ENCODE measurements at regions not wholly inside any gene's neighbourhood (a gene's known extent, or its start where the extent isn't known, plus 50 kb on each side); places are given as distances from the start of the nearest gene placed in this dataset.
"Not testable (repeated sequence)": the region's sequence is repeated elsewhere in the genome, so short reads cannot be mapped to it uniquely, and the experiment has no call there.

DNA sequence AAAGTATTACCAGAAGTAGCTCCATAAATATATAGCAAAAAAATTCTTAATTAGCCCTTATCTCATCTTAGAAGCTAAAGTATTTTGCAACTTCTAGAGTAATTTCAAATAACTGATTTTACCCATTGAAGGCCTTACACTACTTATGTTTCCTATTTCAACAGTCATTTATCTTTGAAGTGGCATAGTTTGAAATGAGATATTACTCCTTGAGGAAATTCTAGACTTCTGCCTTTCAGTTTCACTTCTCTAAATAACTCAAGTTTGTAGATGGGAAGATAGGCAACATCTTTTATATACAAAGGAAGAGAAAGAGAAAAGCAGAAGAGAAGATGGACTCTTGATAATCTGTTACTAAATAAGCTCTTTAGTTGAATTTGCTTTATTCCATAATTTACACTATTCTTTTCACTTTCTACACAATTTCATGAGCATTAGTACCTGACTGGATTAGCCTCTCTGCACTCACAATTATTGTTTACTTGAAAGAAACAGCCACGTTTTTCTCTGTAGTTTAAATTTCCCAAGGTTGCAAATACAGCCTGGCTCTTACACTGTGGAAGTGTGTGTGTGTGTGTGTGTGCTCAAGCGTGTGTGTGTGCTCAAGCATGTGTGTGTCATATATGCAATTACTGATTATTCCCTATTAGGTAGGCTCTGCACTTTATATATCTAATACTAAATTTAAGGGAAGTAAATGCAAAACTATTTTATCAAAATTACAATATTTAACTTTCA is 60.6 kb upstream of the EMB start:
- no peak for DNase-seq

DNA sequence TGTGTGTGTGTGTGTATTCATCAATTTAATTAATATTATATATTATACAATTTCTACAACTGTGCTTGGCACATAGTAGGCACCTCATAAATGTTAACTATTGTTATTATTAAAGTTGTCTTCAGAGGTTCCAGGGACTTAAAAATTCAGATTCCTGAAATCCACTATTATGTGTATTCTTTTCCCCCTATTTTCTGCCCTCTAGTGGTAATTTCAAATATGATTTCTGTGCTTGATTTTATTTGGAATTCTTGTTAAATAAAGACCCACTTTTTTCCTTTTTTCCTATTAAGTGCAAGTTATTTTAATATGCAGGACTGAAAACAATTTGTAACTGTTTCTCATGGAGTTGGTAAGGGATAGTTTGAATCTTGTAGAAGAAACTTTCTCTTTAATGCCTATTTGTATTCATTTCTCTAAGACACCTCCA is 72.0 kb upstream of the EMB start:
- DNase-seq, result not testable (repeated sequence)

DNA sequence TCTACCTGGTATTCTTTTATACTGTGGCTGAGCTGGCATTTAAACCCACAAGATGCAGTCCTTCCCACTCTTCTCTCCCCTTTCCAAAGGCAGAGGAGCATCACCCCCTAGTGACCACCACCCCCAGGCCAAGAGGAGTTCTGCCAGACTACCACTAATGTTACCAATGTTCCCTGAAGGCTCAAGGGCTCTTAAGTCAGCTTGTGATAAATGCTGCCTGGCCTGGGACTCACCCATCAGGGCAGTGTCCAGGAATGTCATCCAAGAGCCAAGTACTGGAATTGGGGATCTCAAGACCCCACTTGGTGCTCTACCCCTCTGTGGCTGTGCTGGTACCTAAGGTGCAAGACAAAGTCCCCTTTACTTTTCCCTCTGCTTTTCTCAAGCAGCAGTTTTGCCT is 80.0 kb upstream of the EMB start:
- not testable (repeated sequence) for DNase-seq

DNA sequence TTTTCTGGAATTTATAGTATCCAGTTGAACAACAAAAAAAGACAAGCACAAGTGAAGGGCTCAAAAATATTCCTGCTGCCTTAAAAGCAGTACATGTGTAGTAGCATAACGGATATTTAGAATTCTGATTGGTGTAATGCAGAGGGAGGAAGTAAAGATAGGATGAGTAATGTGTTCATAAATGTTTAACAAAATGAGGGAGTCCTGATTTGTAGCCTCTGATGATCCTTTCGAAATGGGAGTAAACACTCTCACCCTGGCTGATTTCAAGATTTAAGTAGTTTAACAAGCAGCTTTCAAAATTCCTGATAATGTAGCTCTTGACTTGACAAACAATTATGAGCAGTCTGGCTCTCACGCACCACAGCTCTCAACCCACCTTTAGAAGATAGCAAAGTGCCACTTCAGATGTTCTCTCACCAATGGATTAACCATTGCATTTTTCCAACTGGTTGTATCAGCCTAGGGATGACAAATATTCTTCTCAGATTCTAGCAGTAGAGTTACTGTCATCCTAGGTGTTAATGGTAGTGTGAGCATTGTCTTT is 86.5 kb upstream of the EMB start:
- not testable (repeated sequence) for DNase-seq

DNA sequence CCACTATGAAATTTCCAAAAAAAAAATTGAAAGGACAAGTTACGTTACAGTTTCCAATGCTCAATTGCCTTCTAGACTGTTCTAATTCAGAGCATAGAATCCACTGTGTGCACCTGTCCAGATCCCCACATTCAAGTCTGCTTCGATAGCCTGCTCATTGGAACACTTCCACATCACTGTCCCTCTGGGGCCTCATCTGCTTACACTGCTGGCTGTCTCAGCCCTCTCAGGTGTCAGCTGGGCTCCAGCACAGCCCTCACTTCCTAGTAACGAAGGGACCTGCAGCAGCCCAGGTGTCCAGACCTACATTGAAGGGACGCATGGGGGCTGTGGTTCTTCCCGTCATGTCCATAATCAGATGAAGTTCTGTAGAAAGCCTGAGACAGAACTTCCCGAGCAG is 94.3 kb upstream of the EMB start:
- DNase-seq, result no peak

DNA sequence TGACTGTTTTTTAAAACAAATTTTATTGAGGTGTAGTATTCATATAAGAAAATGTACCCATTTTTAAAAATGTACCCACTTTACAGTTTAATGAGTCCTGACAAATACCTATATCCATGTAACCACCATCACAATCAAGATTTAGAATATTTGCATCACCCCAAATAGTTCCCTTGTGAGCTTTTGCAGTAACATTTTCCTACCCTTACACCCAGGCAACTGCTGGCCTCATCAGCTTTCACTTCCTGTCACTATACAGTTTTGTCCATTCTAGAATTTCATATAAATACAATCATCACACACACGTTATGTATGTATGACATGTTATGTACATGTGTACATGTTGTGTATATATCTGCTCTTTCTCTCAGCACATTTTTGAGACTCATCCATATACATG is 96.4 kb upstream of the EMB start:
- DNase-seq, result not testable (repeated sequence)

DNA sequence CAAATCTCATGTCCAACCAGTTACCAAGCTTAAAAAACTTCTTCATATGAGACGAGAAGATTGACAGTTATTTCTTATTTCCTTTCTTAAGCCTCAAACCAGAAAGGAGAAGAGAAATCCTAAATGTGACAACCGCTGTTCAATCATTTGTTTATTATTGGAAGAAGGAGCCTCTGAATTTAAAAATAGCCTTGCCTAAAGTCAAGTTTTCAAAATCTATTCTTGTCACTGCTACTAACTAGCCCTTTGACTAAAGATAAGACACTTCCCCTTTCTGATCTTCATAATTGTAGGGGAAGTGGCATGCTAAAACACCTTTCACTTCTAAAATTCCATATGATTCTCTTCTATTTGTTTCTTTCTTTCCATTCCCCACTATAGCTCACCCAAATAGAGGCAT is 106.2 kb upstream of the EMB start:
- DNase-seq, result no peak

DNA sequence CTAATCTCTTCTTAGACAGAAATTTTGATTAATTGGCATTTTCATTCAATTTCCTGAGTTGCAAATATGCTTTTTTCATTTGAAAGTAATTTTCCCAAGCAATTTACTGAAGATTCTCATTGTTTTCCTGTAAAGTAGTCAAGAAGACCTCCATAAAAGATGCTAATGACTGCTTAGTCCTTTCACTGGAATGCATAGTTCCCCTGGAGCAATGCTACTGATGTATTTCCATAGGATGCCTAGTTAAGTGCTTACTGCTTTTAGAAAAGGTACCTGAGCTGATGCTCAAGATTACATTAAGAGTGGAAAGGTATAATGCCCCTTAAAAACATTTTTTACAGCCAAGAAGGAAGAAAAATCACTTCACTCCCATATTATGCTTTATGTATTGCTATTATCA is 109.2 kb upstream of the EMB start:
- DNase-seq, result no peak

DNA sequence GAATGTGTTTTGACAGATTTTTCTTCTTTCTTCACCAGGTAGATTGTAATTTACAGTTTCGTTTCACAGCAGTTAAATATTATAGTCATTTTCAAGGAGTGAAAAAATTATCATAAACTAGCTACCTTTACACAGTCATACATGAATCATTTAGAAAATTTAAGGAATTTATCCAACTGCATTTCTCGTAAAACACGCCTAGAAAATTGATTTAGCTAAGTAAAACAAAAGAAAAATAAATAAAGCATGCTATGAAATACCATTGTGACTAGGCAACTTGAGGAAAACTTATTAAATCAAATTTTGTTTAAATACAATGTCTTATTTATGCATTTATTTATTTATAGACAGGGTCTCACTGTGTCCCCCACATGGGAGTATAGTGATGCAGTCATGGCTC is 109.9 kb upstream of the EMB start:
- DNase-seq, result no peak

DNA sequence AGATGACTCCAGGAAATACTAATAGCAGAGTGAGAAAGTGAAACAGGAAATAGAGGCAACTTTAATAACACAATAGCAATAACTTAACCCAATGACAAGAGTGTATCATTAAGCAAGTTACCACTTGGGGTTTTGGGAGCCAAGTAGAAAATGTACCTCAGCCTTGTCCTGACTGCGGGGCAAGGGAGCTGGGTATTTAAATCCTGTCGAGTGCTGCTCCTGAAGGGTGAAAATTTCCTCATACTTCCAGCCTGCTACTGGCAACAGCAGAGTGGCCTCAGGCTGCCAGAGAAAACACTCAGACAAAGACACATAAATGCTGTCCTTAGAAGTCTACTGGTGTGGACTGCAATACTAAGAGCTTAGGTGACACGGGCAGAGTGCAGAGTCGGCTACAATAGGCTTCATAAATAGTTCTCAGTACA is 112.5 kb upstream of the EMB start:
- no peak for DNase-seq

DNA sequence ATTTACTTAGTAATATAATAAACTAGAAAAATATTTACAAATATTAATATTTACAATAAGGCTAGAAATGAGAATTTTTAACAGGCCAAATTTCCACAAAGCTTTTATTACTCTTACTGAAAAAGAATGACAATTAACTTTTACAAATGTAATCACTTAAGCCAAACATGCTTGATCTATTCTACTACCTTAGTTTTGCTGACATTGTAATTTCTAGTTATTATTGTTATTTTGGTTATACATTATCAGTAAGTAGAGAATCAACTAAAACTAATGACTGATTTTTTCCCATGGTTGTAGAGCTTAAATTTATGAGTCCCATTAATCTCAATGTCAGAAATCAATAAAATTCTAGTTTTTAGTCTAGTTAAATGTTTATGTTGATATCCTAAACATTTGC is 107.8 kb upstream of the PARP8 start:
- not testable (repeated sequence) for DNase-seq

DNA sequence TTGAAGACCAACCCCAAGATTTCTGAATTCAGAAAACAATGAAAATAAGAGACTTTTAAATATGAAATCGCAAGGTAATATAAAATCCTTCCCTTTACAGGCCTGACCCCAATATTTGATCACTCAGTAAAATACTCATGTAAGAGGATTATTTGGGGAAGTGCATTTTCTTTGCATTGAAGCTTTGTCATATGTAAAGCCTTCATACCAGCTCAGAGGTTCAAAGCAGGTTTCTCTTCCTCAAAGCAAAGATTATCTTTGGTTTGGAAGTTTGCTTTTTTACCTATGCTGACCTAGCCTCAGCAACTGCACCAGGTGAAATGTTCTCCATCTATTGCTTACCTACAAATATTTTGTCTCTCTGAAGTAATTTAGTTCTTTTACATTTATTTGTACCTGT is 106.5 kb upstream of the PARP8 start:
- no peak for DNase-seq

DNA sequence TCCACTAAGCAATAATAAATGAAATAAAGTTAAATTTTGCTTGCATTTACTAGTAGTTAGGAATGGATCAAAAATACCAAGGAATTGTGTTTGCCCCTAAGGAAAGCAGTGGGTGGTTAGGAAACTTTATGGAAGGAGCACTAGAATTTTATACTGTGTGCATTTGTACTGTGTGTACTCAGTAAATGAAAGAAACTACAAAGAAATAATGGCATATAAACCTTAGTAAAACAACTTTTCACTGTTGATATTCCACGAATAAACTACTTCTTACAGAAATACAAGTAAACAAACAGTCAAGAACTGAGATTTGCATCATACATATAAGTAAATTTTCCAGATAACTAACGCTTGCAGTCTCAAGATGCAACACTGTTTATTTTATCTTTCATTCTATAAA is 103.7 kb upstream of the PARP8 start:
- no peak for DNase-seq

DNA sequence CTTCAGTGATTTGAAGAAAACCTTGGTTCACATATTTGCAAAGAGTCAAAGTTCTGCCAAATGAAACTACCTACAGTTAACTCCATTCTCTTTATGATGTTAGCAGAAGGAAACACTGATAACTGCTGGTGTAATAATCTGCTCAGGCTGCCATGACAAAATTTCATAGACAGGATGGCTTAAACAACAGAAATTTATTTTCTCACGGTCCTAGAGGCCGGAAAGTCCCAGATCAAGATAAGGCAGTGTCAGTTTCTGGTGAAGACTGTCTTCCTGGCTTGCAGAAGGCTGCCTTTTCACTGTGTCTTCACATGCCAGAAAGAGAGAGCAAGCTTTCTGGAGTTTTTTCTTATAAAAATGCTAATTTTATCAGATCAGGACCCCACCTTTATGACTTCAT is 102.4 kb upstream of the PARP8 start:
- peak; percentile 3 for DNase-seq

DNA sequence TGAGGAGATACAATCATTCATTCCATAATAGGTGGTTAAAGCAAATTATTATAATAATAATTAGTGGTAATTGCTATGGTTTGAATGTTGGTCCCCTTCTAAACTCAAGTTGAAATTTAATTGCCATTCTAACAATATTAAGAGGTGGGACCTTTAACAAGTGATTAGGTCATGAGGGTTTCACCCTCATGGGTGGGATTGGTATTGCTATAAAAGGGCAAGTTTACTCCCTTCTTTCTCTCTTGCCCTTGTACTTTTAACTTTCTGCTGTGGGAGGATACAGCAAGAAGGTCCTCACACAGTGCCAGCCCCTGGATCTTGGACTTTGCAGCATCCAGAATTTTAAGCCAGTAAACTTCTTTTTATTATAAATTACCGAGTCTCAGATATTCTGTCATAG is 101.9 kb upstream of the PARP8 start:
- no peak for DNase-seq

DNA sequence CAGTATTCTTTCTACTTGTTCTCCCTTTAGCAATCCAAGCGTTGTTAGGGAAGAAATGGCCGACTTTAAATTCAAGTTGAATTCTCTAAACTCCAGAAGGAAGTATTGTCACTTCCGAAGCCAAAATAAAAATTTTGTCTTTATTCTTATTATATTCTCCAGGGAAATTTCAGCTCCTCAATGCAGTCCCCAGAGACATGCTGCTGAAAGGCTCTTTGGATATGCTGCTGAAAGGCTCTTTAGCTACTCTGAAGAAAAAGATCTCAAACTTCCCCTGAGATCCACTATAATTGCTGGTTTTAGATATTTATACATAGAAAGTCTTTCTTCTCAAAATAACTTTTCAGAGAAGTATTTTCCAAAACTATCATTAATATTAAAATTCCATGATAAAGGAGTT is 92.3 kb upstream of the PARP8 start:
- no peak for DNase-seq

DNA sequence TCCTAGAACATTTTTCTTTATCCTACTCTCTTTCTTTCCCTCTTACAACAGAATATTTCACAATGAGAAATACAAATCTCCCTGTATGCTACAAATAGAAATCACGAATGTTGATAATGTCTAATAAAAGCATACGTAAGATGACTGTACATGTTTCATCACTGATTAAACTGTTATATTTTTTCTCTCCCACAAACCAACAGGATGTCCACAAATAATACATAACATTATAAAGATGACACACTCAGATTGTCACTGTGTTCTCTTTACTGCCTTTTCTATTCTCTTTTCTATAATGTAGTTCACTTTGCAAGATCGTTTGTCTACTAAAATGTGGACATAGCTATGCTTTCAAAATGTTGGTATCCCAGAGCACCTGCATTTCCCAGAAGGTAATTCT is 90.7 kb upstream of the PARP8 start:
- DNase-seq, result no peak

DNA sequence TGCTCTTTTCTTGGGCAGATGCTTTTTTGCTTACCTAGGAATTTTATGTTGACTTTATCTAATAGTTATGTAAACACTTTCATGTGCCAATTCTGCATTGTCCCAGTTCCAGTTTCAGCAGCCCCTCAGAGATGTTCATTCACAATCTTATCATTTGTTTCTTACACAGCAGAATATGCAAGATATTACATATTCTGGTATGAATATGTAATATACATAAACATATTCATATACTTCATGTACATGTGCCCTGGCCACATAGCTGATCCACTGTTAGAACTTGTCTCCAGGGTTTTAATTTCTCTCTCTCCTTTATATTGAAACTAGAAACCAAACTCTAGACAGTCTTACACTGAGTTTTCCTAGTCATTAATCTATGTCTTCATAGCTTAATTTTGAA is 90.2 kb upstream of the PARP8 start:
- DNase-seq, result no peak

DNA sequence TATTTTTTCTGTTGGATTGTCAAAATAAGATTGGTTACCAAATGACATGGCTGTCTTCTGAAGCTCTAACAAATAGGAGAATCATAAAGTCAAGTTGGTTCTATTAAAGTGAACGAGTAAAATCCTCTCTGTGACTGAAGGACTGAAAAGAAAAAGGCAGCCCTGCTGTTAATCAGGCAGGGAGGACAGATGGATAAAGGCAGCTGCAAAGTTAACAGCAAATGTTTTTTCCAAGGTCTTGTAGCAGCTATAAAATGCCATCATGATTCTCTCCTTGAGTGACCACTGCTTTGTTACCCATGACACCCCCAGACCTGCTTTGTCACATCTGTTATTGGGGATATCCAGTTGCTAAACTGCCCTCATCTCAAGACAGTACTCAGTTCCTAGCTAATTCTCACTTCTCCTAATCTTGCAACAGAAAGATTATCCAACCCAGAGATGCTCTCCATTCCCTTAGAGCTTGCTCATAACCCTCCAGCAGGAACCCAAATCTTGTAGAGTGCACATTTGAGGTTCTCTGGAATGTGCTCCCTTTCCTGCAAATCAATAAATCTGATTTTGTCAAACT is 89.7 kb upstream of the PARP8 start:
- DNase-seq, result no peak

DNA sequence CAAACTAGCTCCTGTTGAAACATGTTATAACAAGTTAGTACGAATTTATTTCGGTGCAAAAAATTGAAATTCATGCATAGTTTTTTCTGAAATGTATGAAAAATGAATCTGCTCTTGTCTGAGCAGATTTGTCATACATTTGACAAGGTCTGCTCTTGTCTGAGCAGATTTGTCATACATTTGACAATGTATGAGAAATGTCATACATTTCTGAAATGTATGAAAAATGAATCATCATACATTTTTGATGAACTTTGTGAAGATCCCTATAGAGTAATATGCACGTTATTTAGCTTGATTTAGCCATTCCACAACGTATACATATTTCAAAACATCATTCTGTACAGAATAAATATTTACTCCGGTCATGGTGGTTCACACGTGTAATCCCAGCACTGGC is 85.9 kb upstream of the PARP8 start:
- DNase-seq, result peak; percentile 11

DNA sequence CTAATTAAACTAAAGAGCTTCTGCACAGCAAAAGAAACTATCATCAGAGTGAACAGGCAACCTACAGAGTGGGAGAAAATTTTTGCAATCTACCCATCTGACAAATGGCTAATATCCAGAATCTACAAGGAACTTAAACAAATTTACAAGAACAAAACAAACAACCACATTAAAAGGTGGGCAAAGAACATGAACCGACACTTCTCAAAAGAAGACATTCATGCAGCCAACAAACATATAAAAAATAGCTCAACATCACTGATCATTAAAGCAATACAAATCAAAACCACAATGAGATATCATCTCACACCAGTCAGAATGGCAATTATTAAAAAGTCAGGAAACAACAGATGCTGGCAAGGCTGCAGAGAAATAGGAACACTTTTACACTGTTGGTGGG is 84.6 kb upstream of the PARP8 start:
- not testable (repeated sequence) for DNase-seq

DNA sequence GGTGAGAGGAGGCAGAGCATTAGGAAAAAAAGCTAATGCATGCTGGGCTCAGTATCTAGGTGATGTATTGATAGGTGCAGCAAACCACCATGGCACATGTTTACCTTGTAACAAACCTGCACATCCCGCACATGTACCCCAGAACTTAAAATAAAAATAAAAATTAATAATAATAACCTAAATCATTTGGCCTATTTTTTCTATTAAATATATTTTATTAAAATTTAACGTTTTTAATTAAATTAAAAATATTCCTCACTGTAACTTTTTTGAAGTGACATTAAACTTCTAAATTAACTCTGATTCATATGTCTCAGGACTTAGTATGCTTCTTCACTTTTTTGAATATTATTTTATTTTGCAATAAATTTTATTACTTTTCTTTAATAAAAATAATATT is 83.7 kb upstream of the PARP8 start:
- DNase-seq, result no peak

DNA sequence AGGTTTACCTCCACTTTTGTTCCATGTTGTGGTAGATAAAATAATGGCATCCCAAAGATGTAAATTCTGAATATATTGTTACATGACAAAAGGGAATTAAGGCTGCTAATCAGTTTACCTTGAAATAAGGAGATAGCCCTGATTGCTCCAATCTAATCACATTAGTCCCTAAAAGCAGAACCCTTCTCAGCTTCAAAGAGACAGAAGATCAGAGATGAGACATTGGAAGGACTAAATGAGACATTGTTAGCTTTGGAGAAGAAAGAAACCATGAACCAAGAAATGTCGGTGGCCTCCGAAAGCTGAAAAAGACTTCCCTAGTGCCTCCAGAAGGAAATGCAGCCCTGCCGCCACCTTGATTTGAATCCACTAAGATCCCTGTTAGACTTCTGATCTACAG is 82.8 kb upstream of the PARP8 start:
- DNase-seq, result no peak

DNA sequence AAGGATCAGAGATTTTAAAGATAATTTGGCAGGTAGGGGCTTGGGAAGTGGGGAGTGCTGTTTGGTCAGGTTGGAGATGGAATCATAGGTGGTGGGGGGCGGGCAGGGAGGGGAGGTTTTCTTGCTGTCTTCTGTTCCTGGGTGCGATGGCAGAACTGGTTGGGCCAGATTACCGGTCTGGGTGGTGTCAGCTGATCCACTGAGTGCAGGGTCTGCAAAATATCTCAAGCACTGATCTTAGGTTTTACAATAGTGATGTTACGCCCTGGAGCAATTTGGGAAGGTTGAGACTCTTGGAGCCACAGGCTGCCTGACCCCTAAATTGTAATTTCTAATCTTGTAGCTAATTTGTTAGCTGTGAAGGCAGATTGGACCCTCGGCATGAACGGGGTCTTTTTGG is 78.0 kb upstream of the PARP8 start:
- not testable (repeated sequence) for DNase-seq

Data from NCI-H226 (cell line).